KG1 (cell line): ENCODE measurements at regions not wholly inside any gene's neighbourhood (a gene's known extent, or its start where the extent isn't known, plus 50 kb on each side); places are given as distances from the start of the nearest gene placed in this dataset.

Source experiments
- DNase-seq: peaks from one replicate; lab custom pipeline; 2025; lab: John Stamatoyannopoulos, UW

DNA sequence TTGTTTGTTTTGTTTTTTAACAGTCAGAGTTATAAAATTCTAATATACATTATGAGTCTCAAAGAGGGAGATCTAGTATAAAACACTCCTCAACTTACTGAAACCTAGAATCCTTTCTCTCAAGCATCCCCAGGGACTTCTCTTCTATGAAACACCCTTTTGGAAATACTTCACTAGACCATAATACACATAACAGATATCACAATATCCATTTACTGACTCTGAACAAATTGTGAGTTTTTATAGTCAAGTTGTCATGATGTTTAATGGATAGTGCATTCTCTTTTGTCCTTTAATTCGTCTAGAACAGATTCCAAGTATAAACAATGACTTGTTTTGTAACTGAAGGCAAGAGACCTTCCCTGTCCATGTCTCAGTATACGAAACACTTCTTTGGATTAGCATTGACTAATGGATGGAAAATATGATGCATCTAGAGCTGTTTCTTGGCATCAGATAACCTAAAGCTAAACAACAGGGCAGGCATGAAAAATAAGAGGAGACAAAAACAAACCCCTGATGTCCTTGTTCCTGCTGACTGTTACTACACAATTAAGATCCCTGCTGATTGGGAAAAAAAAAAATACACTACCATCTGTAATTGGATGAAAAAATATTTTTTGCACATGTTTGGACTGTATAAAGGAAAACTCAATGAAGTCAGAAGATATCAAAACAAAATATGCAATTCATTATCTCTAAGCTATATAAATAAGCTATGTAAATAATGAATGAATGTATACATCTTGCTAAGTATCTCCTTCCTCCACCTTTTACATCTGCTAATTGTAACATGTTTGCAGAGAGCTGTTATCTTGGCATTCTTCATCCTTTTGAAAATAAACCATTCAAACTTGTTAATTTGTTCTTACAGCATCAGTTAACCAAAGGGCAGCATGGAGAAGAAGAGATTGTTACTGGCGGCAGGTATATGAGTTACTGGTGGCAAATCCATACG is 214.2 kb downstream of the LACC1 start:
- DNase-seq, result no peak

DNA sequence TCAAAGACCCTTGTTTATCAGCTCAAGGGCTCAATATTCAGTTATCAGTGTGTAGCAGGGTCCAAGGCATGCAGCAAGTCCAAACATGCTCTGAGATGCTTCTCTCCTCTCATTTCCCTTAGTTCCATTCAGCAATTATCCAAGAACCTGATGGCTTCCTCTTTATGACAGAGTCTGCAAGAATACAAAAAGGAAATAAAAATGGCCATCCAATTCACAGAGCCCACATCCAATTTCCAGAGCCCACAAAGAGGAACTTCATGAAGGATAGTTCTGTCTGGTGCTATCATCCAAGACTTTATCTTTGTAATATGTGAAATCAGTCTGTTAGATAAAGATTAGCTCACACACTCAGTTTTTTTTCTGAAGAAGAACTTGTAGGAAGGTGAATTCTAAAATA is 217.2 kb downstream of the LACC1 start:
- DNase-seq, result no peak

GRCh38 chr13:44098559-44098958 is 218.9 kb downstream of the LACC1 start:
- no peak for DNase-seq

DNA sequence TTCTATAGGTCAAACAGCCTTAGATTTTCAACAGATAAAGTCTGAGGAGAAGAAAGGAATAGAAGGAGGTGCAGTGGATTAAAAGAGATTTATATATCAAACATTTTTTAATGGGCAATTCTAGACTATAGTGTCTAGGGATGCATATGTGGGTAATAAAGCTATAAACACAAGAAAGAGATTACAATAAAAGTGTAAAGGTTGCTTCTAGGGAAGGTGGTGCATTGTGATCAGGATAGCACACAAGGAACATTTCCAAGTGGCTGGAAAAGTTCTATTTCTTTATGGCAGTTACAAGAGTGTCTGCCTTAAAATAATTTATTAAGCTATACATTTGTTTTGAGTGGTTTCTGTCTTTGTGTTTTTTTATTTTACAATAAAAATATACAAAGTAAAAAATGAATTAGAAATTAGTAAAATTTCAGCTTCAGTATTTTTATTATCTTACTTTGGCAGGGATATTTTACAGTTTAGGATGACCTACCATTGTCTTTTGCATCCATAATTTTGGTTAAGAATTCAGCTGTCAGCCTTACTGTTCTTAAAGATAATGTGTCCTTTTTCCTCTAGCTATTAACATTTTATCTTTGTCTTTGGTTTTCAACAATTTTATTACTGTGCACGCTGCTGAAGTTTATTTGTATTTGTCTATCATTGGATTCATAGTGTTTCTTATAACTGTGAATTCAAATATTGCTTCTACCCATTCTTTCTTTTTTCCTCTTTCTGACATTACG is 221.8 kb downstream of the LACC1 start:
- no peak for DNase-seq

DNA sequence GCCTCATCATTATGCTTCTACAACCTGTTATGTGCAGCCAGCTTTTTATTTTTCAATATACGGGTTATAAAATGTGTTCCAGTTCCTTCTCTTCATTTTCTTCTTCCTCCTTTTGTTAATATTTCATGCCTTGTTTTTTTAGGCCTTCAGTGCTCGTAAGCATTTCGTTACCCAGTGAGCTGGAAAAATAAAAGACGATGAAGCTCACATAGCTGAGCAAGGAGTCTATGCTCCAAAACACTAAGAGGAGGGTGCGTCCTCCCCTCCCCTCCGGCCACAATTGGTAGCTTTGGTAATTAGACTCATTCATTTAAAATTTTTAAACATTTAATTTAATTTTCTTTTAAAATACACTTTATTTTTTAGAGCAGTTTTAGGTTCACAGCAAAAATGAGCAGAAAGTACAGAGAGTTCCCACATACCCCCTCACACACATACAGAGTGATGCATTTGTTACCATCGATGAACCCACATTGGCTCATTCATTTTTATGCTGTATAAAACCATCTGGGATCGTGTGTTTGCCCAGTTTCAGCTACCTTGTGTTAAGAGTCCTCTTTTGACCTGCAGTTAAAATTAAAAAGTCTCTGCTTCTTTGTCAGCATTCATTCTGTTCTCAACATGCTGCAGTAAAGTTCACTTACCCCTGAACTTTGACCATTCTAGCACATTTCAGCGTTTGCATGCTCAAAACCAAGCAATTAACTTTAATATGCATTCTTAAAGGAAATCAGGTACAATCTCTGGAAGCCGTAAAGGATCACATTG is 223.9 kb downstream of the LACC1 start:
- no peak for DNase-seq

GRCh38 chr13:44104197-44104490 is 224.4 kb downstream of the LACC1 start:
- DNase-seq, result no peak

DNA sequence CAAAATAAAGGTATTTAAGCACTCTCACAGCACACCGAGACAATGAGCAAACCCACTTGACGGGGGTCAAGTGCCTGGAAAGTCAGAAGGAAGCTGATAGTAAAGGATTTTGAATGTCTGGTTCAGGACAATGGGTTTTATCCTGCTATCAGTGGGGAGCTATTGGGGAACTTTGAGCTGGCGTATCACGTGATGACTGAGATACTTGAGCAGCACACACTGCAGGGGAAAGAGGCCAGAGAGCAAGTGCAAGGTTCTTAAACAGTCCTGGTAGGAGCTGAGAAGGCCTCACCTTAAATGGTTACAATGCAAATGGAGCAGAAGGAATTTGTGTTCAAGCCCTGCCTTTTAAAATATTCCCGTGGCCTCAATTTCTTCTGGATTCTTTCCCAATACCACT is 225.3 kb downstream of the LACC1 start:
- no peak for DNase-seq

- DNase-seq, result no peak
These were observed 226.8 kb downstream of the LACC1 start for GRCh38 chr13:44106266-44107152.

- DNase-seq, result no peak
These were observed 227.8 kb downstream of the LACC1 start for GRCh38 chr13:44107357-44108121.

DNA sequence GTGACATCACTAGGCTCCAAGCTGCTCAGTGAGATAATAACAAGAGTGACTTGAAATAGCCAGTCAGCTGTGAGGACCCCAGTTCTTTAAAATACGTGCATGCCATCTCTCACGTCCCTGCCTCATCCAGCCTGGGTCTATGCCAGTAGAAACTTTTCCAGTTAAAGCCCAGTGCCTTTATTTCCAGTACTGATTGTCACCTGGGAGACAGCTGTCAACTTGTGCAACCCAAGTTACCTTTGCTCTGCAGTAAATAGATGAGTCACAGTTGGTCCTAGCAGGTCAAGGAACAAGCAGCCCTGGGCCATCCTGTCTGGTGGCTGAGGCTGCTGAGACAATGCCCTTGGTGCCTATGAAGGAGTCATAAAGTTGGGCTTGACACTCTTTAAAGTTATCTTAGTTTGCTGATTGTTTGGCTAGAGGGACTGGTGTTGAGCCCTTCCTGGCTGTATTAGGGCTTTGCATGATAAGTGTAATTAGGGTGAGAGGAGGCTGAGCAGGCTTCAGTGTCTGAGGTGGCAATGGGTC is 228.7 kb downstream of the LACC1 start:
- DNase-seq, result no peak

DNA sequence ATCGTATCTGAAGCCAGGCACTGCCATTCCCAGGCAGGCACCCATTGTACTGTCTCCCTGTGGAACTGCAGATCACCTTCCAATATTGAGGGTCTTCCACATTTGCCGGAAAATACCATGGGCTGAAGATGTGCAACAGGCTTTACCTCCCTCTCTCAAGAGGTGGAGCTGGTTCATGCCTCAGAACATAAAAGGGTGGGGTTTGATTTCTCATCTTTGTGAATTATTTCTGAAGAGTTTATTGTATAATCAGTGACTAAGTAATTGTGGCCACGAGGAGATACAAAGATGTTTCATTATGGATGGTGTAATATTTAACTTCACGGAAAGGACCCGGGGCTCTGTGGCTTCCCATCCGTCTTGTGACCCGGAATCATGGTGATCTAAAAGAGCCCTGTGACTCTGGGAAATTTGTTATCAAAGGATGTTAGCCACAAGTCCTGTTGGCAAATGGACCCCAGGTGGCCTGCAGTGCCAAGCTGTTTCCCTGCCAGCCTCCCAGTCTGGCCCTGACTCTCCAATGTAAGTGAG is 230.5 kb downstream of the LACC1 start:
- no peak for DNase-seq

GRCh38 chr13:44111701-44112100 is 232.0 kb downstream of the LACC1 start:
- DNase-seq, result no peak

- no peak for DNase-seq
These were observed 233.1 kb downstream of the LACC1 start for GRCh38 chr13:44112700-44113329.

GRCh38 chr13:44116562-44117332 is 237.0 kb downstream of the LACC1 start:
- DNase-seq, result peak; percentile 57

- peak; percentile 57 for DNase-seq
These were observed 237.6 kb downstream of the LACC1 start for GRCh38 chr13:44117351-44117750.

DNA sequence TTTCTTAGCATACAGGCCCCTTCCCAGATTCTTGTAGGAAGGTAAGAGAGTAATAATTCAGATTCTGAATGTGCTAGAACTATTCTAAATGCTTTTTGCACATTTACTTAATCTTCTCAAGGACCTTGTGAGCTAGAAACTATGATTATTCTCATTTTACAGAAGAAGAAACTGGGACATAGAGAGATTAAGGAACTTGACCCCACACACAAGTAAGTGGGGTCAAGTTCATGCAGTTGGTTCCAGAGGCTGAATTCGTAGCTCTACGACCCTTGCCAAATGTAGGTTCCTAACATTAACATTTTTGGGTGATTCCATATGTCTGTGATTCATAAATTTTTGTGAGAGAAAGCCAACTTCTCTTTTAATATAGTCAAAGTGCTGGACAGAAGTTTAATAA is 238.1 kb downstream of the LACC1 start:
- no peak for DNase-seq

DNA sequence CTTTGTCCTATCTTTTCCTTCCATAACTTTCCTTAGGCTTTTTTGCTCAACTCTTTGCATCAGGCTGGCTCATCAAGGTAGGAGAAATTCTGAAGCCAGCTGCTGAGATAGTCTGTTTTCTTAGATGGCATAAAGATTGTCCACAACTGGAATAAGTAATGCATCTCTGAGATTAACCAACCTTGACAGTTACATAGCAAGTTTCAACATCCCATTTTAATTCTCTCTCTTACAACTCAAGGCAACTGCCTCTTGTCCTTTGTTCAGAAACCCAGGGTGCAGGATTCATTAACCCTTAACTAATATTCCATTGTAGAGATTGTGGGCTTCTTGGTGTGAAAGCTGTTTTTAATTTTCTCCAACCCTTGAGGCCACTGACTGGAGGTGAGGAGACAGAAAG is 239.2 kb downstream of the LACC1 start:
- no peak for DNase-seq

DNA sequence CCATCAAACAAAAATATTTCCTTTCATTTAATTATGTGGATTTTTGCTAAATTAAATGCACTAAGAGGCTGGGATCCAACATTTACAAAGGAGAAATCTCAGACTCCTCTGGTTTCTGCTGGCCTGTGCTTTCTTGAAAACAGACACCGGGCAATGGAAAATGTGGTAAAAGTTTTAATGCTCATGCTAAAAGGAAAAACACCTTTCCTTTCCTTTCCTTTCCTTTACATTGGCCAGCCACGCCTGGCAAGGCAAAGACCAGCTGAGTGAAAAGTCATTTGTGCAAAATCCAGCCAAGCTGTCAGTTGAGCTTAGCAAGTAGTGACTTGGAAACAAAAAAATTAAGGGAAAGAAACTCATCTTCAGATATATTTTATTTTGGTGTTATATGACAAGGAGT is 240.3 kb downstream of the LACC1 start:
- no peak for DNase-seq
